ENCODE measurements at regions not wholly inside any gene's neighbourhood (a gene's known extent, or its start where the extent isn't known, plus 50 kb on each side); places are given as distances from the start of the nearest gene placed in this dataset.

DNA sequence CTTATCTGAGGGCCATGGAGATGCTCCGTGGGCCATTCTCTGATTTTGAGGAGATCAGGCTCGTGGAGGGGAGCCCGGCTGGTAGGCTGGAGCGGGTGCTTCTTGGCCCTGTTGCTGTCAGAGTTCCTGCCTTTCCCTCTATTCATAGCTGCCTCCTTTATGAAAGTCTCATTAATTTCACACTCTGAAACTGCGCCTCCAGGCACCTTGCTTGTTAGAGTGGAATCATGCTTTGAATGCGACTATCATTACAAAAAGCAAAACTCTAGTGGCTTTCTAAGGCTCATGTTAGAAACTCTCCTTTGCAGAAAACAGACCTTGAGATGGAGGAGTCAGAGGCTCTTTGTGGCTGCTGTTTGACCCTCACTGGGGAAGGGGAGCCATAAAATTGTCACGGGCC, 131.0 kb upstream of the SNTG2 start:
- H3K4me1 ChIP-seq (ENCODE audit: control insufficient read depth in 2 of 2, insufficient read depth in 2 of 2, low read length in 1 of 2), result no peaks in the 10 kb centered on the region
- H3K27ac ChIP-seq (ENCODE audit: low read depth in 2 of 2, low read length in 1 of 2), result no peak overlapping the region
- peaks cover 2 to 3% of the 10 kb centered on the region in 2 donors for H3K9me3 ChIP-seq (ENCODE audit: control insufficient read depth in 2 of 2, insufficient read depth in 1 of 2, low read depth in 1 of 2, low read length in 1 of 2)
- 89 to 91% methylated on average over 7 of the region's 7 CpGs for WGBS, 2 donors
- no peaks in the 10 kb centered on the region for H3K36me3 ChIP-seq (ENCODE audit: control insufficient read depth in 2 of 2, insufficient read depth in 2 of 2, low read length in 1 of 2)
- no peaks in the 10 kb centered on the region for H3K27me3 ChIP-seq (ENCODE audit: control insufficient read depth in 1 of 2, insufficient read depth in 2 of 2, low read length in 2 of 2)
- H3K4me3 ChIP-seq (ENCODE audit: low read depth in 1 of 2, low read length in 2 of 2), result no peak overlapping the region

DNA sequence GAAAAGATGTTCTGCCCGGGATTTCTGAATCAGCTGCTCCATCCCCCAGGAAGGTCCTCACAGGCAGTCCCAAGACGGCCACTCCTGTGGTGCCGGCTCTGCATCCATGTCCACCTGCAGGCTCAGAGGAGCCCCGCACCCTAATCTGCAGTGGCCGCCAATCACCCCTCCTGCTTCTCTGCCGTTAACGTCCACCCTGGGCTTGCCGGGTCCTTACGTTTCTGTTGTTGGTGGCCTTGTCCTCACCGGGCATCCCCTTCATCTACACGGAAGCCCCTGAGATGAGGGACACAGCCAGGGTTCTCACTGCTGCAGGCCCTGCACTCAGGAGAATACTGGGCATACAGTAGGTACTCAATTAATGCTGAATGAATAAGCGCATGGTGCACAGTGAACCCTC, 131.5 kb upstream of the SNTG2 start:
- Histone ChIP-seq H3K27me3 (ENCODE audit: control insufficient read depth in 1 of 2, insufficient read depth in 2 of 2, low read length in 2 of 2) (no peaks in the 10 kb centered on the region), H3K27ac (ENCODE audit: low read depth in 2 of 2, low read length in 1 of 2) (no peak overlapping the region), H3K9me3 (ENCODE audit: control insufficient read depth in 2 of 2, insufficient read depth in 1 of 2, low read depth in 1 of 2, low read length in 1 of 2) (peaks cover 2 to 3% of the 10 kb centered on the region in 2 donors), H3K4me1 (ENCODE audit: control insufficient read depth in 2 of 2, insufficient read depth in 2 of 2, low read length in 1 of 2) (no peaks in the 10 kb centered on the region), H3K36me3 (ENCODE audit: control insufficient read depth in 2 of 2, insufficient read depth in 2 of 2, low read length in 1 of 2) (no peaks in the 10 kb centered on the region), H3K4me3 (ENCODE audit: low read depth in 1 of 2, low read length in 2 of 2) (no peak overlapping the region)
- WGBS, 2 donors, result 90 to 92% methylated on average over 12 of the region's 12 CpGs

DNA sequence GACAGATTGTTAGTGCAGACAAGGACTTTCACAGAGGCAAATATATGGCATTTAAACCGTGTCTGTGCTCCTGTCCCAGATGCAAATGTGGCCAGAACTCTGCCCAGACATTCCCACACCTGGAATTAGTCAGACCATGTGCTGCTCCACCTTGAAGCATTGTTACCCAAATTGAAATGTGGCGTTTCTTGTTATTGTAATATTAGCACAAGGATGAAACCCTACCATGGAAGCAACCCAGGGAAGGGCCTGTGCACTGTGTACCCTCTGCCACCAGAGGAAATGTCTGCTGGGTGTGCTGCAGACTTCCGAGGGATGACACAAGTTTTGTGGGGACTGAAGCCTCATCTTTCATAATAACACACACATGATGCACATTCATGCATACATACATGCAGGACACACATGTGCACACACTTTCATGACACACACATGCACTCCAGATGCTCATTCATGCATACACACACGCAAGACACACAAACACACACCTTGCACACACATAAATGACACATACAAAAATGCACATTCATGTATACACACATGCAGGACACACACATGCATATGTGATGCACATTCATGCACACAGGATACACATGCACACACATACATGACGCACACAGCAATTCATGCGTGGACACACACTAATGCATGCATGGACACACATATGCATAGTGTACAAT, 133.2 kb upstream of the SNTG2 start:
- H3K4me3 ChIP-seq (ENCODE audit: low read depth in 1 of 2, low read length in 2 of 2), result no peak overlapping the region
- peaks cover 2 to 3% of the 10 kb centered on the region in 2 donors for H3K9me3 ChIP-seq (ENCODE audit: control insufficient read depth in 2 of 2, insufficient read depth in 1 of 2, low read depth in 1 of 2, low read length in 1 of 2)
- H3K27me3 ChIP-seq (ENCODE audit: control insufficient read depth in 1 of 2, insufficient read depth in 2 of 2, low read length in 2 of 2), result no peaks in the 10 kb centered on the region
- H3K4me1 ChIP-seq (ENCODE audit: control insufficient read depth in 2 of 2, insufficient read depth in 2 of 2, low read length in 1 of 2), result no peaks in the 10 kb centered on the region
- 76 to 78% methylated on average over 6 of the region's 6 CpGs for WGBS, 2 donors
- H3K27ac ChIP-seq (ENCODE audit: low read depth in 2 of 2, low read length in 1 of 2), result no peak overlapping the region
- H3K36me3 ChIP-seq (ENCODE audit: control insufficient read depth in 2 of 2, insufficient read depth in 2 of 2, low read length in 1 of 2), result no peaks in the 10 kb centered on the region

DNA sequence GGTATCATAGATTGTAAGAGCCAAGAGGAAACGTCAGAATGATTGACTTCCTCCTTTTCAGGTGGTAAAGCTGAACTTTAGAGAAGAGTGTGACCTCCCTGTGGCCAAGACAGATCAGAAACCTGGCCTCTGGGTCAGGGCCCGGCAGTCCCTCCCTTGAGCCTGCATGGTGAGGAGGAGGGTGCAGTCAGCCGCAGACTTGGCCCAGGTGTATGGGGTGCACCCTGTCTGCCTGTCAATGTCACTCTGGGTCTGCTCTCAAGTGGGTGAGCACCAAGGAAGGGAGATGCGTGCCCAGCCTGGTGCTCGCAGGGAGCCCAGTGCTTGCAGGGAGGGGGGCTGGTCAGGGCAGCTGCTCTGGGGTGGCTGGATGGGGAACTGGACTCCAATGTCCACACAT, 134.4 kb upstream of the SNTG2 start:
- Histone ChIP-seq H3K27ac (ENCODE audit: low read depth in 2 of 2, low read length in 1 of 2) (no peak overlapping the region), H3K27me3 (ENCODE audit: control insufficient read depth in 1 of 2, insufficient read depth in 2 of 2, low read length in 2 of 2) (no peaks in the 10 kb centered on the region), H3K4me3 (ENCODE audit: low read depth in 1 of 2, low read length in 2 of 2) (no peak overlapping the region), H3K4me1 (ENCODE audit: control insufficient read depth in 2 of 2, insufficient read depth in 2 of 2, low read length in 1 of 2) (no peaks in the 10 kb centered on the region), H3K9me3 (ENCODE audit: control insufficient read depth in 2 of 2, insufficient read depth in 1 of 2, low read depth in 1 of 2, low read length in 1 of 2) (peaks cover 2 to 3% of the 10 kb centered on the region in 2 donors), H3K36me3 (ENCODE audit: control insufficient read depth in 2 of 2, insufficient read depth in 2 of 2, low read length in 1 of 2) (no peaks in the 10 kb centered on the region)
- 81 to 86% methylated on average over 5 of the region's 5 CpGs for WGBS, 2 donors

DNA sequence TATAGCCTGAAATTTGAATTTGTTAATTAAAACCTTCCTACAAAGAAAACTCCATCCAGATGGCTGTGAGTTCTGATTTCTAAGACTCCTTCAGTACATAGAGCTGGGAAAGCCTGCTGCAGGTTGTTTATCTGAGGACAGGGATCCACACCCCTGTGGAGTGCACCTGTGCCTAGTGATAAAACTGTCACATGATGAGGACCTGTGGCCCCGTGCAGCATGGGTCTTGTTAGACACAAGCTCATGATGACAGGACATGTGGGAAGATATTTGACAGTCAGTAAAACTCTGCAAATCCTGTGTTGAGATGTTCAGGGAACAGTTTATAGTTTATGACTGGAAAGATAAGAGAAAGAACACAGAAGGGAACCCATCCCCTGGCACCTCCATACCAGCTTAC, 133.2 kb upstream of the TMEM18 start:
- Histone ChIP-seq H3K27me3 (ENCODE audit: control insufficient read depth in 1 of 2, insufficient read depth in 2 of 2, low read length in 2 of 2) (no peaks in the 10 kb centered on the region), H3K4me1 (ENCODE audit: control insufficient read depth in 2 of 2, insufficient read depth in 2 of 2, low read length in 1 of 2) (no peaks in the 10 kb centered on the region), H3K4me3 (ENCODE audit: low read depth in 1 of 2, low read length in 2 of 2) (no peak overlapping the region), H3K27ac (ENCODE audit: low read depth in 2 of 2, low read length in 1 of 2) (no peak overlapping the region), H3K9me3 (ENCODE audit: control insufficient read depth in 2 of 2, insufficient read depth in 1 of 2, low read depth in 1 of 2, low read length in 1 of 2) (peaks cover 0 to 2% of the 10 kb centered on the region in 2 donors), H3K36me3 (ENCODE audit: control insufficient read depth in 2 of 2, insufficient read depth in 2 of 2, low read length in 1 of 2) (no peaks in the 10 kb centered on the region)
- 41 to 57% methylated on average over 1 of the region's 1 CpG for WGBS, 2 donors

DNA sequence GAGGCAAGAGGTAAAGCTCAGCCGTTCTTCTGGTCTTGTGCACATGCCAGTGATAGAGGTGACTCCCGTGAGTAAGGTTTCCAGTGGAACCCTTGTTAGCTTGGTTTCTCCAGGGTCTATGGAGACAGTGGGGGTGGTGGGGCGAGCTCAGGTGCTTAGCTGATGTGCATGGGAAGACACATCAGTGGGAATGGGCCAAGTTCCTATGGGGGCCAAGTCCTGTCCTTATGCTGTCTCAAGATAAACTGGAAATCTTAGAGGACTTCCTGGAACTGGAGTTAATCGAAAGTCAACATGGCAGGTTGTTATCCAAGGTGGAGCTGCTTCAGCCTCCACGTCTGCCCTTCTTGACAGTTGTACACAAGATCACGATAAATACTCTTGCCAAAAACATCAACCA, 130.1 kb upstream of the TMEM18 start:
- no peaks in the 10 kb centered on the region for H3K36me3 ChIP-seq (ENCODE audit: control insufficient read depth in 2 of 2, insufficient read depth in 2 of 2, low read length in 1 of 2)
- no peak overlapping the region for H3K27ac ChIP-seq (ENCODE audit: low read depth in 2 of 2, low read length in 1 of 2)
- no peaks in the 10 kb centered on the region for H3K4me1 ChIP-seq (ENCODE audit: control insufficient read depth in 2 of 2, insufficient read depth in 2 of 2, low read length in 1 of 2)
- no peak overlapping the region for H3K4me3 ChIP-seq (ENCODE audit: low read depth in 1 of 2, low read length in 2 of 2)
- WGBS, 2 donors, result 82 to 84% methylated on average over 6 of the region's 6 CpGs
- H3K27me3 ChIP-seq (ENCODE audit: control insufficient read depth in 1 of 2, insufficient read depth in 2 of 2, low read length in 2 of 2), result no peaks in the 10 kb centered on the region
- H3K9me3 ChIP-seq (ENCODE audit: control insufficient read depth in 2 of 2, insufficient read depth in 1 of 2, low read depth in 1 of 2, low read length in 1 of 2), result peaks cover 0 to 2% of the 10 kb centered on the region in 2 donors

DNA sequence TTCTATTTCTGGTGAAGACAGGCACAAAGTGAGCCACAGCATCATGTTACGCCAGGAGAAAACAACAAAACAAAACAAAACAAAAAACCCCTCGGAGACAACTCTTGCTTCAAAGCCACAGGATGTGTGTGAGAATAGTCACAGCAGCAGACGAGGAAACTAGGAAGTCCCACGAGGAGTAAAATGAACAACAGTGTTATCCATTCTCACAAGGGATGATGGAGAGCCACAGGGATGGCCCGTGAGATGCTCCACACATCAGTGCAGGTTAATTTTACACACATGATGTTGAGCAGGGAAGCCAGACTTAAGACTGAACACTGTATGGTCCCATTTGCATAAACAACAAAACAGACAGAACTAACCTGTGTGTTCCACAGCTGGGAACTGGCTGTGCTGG, 128.5 kb upstream of the TMEM18 start:
- Histone ChIP-seq H3K36me3 (ENCODE audit: control insufficient read depth in 2 of 2, insufficient read depth in 2 of 2, low read length in 1 of 2) (no peaks in the 10 kb centered on the region), H3K9me3 (ENCODE audit: control insufficient read depth in 2 of 2, insufficient read depth in 1 of 2, low read depth in 1 of 2, low read length in 1 of 2) (peaks cover 0 to 2% of the 10 kb centered on the region in 2 donors), H3K4me1 (ENCODE audit: control insufficient read depth in 2 of 2, insufficient read depth in 2 of 2, low read length in 1 of 2) (no peaks in the 10 kb centered on the region), H3K4me3 (ENCODE audit: low read depth in 1 of 2, low read length in 2 of 2) (no peak overlapping the region), H3K27ac (ENCODE audit: low read depth in 2 of 2, low read length in 1 of 2) (no peak overlapping the region), H3K27me3 (ENCODE audit: control insufficient read depth in 1 of 2, insufficient read depth in 2 of 2, low read length in 2 of 2) (no peaks in the 10 kb centered on the region)
- WGBS, 2 donors, result 69 to 76% methylated on average over 5 of the region's 5 CpGs

DNA sequence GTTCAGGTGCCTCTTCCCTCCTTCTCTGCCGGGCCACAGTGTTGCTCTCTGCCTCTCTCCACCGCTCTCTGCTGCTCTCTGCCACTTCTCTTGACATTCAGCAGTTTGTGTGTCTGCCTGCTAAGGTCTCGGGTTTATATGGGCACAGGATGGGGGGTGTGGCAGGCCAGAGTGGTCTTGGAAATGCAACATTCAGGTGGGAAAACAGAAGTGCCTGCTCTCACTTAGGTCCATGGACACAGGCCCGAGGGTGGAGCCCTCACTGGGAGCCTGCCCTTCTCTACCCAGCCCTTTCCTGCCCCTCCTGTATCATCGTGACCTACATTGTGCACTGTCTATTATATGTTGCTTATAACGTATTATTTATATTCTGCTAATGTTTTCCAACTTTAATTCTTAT, 120.8 kb upstream of the TMEM18 start:
- Histone ChIP-seq H3K27ac (ENCODE audit: low read depth in 2 of 2, low read length in 1 of 2) (no peak overlapping the region), H3K27me3 (ENCODE audit: control insufficient read depth in 1 of 2, insufficient read depth in 2 of 2, low read length in 2 of 2) (no peaks in the 10 kb centered on the region), H3K9me3 (ENCODE audit: control insufficient read depth in 2 of 2, insufficient read depth in 1 of 2, low read depth in 1 of 2, low read length in 1 of 2) (no peaks in the 10 kb centered on the region), H3K4me3 (ENCODE audit: low read depth in 1 of 2, low read length in 2 of 2) (no peak overlapping the region), H3K4me1 (ENCODE audit: control insufficient read depth in 2 of 2, insufficient read depth in 2 of 2, low read length in 1 of 2) (no peaks in the 10 kb centered on the region), H3K36me3 (ENCODE audit: control insufficient read depth in 2 of 2, insufficient read depth in 2 of 2, low read length in 1 of 2) (no peaks in the 10 kb centered on the region)
- 63 to 72% methylated on average over 6 of the region's 6 CpGs for WGBS, 2 donors

DNA sequence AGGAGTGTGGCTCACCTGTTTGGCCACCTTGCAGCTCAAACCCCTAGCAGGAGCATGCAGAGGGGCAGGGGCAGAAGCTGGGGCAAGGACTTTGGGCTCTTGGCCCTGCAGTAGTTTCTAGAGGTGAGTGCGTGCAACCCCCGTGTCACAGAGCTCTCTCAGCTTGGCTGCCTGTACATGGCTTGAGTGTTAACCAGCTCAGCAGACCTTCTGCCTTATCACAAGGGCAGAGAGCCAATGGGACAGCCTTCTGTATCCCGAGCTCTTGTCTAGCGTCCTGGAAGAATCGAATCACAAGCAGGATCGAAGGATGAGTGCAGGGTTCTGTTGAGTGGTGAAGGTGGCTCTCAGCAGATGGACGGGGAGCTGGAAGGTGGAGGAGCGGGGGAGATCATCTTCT, 120.3 kb upstream of the TMEM18 start:
- Histone ChIP-seq H3K4me3 (ENCODE audit: low read depth in 1 of 2, low read length in 2 of 2) (no peak overlapping the region), H3K36me3 (ENCODE audit: control insufficient read depth in 2 of 2, insufficient read depth in 2 of 2, low read length in 1 of 2) (no peaks in the 10 kb centered on the region), H3K9me3 (ENCODE audit: control insufficient read depth in 2 of 2, insufficient read depth in 1 of 2, low read depth in 1 of 2, low read length in 1 of 2) (no peaks in the 10 kb centered on the region), H3K27me3 (ENCODE audit: control insufficient read depth in 1 of 2, insufficient read depth in 2 of 2, low read length in 2 of 2) (no peaks in the 10 kb centered on the region), H3K4me1 (ENCODE audit: control insufficient read depth in 2 of 2, insufficient read depth in 2 of 2, low read length in 1 of 2) (no peaks in the 10 kb centered on the region), H3K27ac (ENCODE audit: low read depth in 2 of 2, low read length in 1 of 2) (no peak overlapping the region)
- 81 to 88% methylated on average over 8 of the region's 8 CpGs for WGBS, 2 donors

DNA sequence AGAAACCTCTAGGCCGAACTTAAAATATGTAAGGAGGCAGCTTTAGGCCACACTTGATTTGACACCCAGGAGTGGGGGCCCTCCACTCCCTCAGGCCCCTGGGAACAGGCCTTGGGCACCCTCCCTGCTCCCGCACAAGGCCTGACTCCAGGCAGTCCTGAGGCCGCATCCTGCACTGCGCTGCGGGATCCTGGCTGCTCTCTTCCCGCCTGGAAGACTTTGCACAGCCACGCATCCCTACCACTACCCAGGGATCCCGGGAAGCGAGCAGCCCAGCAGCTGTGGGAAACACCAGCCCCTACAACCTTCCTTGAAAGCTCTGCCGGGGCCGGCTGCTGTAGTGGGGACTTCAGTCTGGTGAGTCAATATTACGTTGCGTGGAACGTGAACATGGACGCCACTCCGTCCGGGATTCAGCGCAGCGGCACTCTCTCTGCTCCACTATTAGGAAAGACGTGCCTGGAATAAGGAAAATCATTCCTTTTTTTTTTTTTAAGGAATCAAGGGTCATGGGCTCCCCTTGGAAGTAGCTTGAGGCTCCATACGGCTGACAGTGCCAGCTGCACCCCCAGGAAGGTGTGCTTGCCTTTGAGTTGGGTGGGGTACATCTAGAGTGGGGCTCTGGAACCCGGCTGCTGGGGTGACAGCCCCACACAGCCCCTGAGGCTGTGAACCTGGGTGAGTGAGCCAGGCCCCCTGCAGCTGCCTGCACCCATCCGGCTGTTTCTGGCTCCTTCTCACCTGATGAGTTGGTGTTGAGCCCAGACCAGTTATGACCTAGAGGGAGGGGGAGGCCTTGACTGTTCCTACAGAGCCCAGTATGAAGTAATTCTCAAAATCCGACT, 119.2 kb upstream of the TMEM18 start:
- H3K4me3 ChIP-seq (ENCODE audit: low read depth in 1 of 2, low read length in 2 of 2), result no peak overlapping the region
- H3K36me3 ChIP-seq (ENCODE audit: control insufficient read depth in 2 of 2, insufficient read depth in 2 of 2, low read length in 1 of 2), result no peaks in the 10 kb centered on the region
- no peaks in the 10 kb centered on the region for H3K9me3 ChIP-seq (ENCODE audit: control insufficient read depth in 2 of 2, insufficient read depth in 1 of 2, low read depth in 1 of 2, low read length in 1 of 2)
- no peak overlapping the region for H3K27ac ChIP-seq (ENCODE audit: low read depth in 2 of 2, low read length in 1 of 2)
- H3K4me1 ChIP-seq (ENCODE audit: control insufficient read depth in 2 of 2, insufficient read depth in 2 of 2, low read length in 1 of 2), result no peaks in the 10 kb centered on the region
- H3K27me3 ChIP-seq (ENCODE audit: control insufficient read depth in 1 of 2, insufficient read depth in 2 of 2, low read length in 2 of 2), result no peaks in the 10 kb centered on the region
- 86 to 90% methylated on average over 24 of the region's 24 CpGs for WGBS, 2 donors

All from esophagus (tissue), 2 donors.